ENCODE measurements at regions not wholly inside any gene's neighbourhood (a gene's known extent, or its start where the extent isn't known, plus 50 kb on each side); places are given as distances from the start of the nearest gene placed in this dataset.

- DNase-seq, result no peak
These were observed 139.2 kb downstream of the LINC00632 start for GRCh38 chrX:140848800-140849199.

DNA sequence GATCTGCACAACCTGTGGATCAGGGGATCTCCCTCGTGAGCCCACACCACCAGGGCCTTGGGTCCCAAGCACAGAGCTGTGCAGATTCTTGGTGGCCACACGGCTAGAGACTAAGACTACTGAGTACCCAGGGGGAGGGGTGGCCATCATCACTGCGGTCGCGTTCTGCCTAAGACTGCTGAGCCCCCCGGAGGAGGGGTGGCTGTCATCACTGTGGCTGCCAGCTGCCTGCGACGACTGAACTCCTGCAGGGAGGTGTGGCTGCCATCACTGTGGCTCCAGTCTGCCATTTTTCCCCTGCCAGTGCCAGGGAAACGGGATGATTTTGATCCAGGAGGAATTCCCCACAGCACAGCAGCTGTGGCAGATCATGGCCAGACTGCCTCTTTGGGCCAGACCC lies 141.7 kb upstream of the SPANXB1 start:
- DNase-seq, result no peak

DNA sequence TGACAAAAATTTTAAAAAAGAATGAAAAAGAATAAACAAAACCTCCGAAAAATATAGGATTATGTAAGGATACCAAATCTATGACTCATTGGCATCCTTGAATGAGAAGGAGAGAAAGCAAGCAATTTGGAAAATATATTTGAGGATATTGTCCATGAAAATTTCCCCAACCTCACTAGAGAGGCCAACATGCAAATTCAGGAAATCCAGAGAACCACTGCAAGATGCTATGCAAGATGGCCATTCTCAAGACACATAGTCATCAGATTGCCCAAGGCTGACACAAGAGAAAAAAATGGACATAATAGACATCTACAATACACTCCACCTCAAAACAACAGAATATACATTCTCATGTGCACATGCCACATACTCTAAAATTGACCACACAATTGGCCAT lies 135.9 kb upstream of the SPANXB1 start:
- no peak for DNase-seq

GRCh38 chrX:140912606-140913005 lies 89.8 kb upstream of the SPANXB1 start:
- DNase-seq, result no peak

DNA sequence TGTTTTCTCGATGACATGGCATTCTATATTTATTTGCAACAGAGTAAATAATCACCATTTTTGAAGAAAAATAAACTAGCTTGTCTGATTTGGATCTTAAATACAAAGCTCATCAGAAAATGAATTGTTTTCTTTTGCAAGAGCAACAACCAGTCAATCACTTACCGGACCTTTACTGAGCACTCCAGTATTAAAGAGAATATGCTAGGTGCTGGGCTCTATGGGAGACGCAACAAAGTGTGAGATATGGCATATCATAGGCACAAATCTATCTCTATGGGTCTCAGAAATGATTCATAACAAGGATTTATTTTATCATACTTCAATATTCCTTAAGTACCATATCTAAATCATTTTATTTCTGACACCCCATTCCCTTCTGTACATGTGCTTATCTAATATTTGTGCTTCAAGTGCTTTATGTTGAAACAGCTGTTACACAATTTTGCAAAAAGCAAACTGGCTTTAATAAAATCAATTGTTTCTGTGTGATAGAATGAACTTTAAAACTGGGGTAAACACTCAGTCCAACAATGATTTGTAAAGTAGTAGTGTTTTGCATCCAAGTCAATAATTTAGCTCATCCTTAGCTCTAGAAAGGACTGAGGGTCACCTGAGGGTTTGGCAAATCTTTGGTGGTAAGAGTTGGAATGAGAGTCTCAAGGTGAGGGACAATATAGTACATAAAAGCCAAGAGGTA lies 88.4 kb upstream of the SPANXB1 start:
- no peak for DNase-seq

DNA sequence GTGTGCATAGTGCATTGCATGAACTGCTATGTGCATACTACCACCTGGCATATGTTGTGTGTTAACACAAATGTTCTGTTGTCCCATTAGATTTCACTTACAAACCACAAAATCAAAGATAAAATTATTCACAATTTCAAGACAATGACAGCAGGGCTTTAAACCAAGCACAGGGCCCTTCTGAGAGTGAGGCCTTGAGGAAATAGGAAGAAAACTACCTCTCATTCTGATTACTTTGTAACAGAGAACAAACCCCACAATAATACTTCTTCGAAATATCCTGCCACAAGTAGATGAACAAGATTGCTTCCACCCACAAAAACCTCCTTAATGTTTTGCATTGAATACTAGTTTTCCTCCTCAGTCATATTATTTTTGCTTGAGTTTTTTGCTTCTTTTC lies 85.5 kb upstream of the SPANXB1 start:
- DNase-seq, result no peak

GRCh38 chrX:140917354-140918115 lies 84.9 kb upstream of the SPANXB1 start:
- no peak for DNase-seq

DNA sequence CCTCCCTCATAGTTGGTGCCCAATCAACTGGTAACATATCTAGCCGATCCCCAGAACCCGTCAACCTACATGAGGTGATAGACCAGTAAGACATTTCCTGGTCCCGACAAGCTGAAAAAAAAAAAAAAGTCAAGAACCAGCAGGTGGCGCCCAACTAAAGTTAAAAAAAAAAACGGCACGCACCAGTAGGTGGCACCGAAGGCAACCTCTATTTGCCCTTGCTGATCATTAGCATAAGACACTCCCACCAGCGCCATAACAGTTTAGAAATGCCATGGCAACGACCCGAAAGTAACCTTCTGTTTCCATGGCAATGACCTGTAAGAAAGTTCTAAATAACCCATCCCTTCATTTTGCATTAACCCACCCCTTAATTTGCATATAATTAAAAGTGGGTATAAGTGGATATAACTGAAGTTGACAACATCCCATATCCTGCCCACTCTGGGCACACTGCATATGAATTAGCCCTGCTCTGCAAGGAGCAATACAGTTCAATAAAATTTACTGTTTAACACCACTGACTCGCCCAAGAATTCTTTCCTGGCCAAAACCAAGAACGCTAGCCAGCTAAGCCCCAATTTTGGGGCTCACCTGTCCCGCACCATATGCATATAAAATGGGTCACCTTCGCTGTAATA lies 83.9 kb upstream of the SPANXB1 start:
- peak; percentile 0 for DNase-seq

DNA sequence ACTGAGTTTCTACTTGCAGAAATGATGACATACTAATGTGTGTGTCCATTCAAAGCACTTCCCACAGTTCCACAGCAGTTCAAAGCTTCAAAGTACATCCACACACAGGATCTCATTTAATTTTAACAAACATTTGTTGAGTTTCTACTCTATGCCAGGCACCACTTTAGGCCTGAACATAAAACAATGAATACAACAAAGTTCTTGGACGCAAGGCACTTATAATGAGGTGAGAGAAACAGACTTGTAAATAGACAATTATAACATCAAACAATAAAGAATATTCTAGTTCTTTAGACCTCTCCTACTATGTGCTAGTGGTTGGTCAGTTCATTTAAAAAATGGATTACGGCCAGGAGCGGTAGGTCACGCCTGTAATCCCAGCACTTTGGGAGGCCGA lies 82.0 kb upstream of the SPANXB1 start:
- no peak for DNase-seq

- DNase-seq, result no peak
These were observed 79.3 kb upstream of the SPANXB1 start for GRCh38 chrX:140923118-140923517.

DNA sequence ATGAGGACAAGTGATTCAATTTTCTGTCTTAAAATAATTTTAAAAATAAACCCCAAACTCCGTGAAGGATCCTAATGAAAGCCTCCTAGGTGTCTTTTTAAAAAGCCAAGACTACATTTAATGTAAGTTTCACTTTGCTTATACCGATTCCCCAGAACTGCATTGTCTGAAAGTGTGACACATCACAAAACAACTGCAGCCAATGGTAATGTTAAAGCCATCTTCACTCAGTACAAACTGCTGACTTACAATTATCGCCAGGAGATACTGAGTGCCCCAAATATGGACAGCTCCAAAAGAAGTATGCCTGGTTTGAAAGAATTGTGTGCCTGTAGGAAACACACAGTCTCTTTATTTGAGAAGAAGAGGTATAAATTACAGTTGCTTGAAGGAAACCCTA lies 73.7 kb upstream of the SPANXB1 start:
- no peak for DNase-seq

- no peak for DNase-seq
These were observed 69.4 kb upstream of the SPANXB1 start for GRCh38 chrX:140933016-140933415.

- no peak for DNase-seq
These were observed 68.3 kb upstream of the SPANXB1 start for GRCh38 chrX:140933874-140934655.

- no peak for DNase-seq
These were observed 58.9 kb upstream of the SPANXB1 start for GRCh38 chrX:140943513-140943912.

GRCh38 chrX:140944710-140945109 lies 57.7 kb upstream of the SPANXB1 start:
- no peak for DNase-seq

- no peak for DNase-seq
These were observed 53.6 kb upstream of the SPANXB1 start for GRCh38 chrX:140948827-140949226.

DNA sequence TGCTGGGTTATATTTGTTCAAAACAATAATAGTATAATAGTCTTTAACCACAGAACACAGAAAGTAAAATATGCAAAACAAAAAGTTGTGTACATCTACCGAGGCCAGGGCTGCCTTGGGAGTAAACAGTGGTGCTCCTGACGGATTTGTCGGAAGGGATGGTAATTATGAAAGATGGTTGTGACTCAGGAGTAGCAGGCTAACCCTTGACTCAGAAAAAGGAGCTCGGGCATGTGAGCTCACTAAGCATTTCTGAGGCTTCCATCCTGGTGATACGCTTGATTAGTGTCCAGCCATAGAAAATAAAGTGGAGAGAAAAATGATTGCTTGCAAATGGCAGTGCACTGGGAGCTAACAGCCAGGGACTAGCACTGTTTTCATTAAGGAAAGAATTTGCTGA lies 53.2 kb upstream of the SPANXB1 start:
- DNase-seq, result no peak
